GM12875 (cell line): ENCODE measurements at regions not wholly inside any gene's neighbourhood (a gene's known extent, or its start where the extent isn't known, plus 50 kb on each side); places are given as distances from the start of the nearest gene placed in this dataset.
"Not testable (repeated sequence)": the region's sequence is repeated elsewhere in the genome, so short reads cannot be mapped to it uniquely, and the experiment has no call there.

ENCODE experiments used
- H3K4me3 ChIP-seq: one replicate; pipeline ENCODE4 v1.5.1; 2011; ENCODE audit warnings: low read depth, low read length, control low read depth
- TF ChIP-seq, protein P1 (sequence below): IDR thresholded peaks from 2 replicates; pipeline ENCODE4 v1.5.1; 2011; ENCODE audit warnings: low read depth, mild to moderate bottlenecking, control low read depth, inconsistent platforms, low read length, moderate library complexity, borderline replicate concordance; ENCODE audit not compliant: insufficient read depth

DNA sequence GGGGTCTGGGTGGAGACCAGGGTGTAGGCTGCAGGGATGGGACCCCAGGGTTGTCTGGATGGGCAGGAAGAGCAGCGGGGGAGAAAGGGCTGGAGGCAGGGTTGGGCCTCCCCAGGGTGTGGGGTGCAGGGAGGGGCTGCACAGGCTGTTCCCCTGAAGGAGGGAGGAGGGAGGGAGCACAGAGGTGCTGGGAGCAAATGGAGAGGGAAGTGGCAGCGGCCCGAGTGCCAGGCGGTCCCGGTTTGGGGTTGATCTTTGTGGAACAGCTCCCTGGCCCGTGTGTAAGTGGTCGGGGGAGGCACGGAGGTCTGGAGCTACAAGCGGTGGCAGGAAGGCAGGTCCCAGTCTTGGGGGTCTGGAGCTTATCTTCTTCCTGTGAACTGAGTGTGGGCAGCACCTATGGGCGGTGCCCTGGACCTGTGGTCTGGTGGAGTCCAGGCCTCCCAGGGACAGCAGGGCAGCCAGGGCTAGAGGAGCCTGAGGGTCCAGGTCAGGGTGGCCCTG is 391.6 kb downstream of the TMEM121 start:
- TF ChIP-seq, protein P1, sequence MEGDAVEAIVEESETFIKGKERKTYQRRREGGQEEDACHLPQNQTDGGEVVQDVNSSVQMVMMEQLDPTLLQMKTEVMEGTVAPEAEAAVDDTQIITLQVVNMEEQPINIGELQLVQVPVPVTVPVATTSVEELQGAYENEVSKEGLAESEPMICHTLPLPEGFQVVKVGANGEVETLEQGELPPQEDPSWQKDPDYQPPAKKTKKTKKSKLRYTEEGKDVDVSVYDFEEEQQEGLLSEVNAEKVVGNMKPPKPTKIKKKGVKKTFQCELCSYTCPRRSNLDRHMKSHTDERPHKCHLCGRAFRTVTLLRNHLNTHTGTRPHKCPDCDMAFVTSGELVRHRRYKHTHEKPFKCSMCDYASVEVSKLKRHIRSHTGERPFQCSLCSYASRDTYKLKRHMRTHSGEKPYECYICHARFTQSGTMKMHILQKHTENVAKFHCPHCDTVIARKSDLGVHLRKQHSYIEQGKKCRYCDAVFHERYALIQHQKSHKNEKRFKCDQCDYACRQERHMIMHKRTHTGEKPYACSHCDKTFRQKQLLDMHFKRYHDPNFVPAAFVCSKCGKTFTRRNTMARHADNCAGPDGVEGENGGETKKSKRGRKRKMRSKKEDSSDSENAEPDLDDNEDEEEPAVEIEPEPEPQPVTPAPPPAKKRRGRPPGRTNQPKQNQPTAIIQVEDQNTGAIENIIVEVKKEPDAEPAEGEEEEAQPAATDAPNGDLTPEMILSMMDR, result no peak
- H3K4me3 ChIP-seq, result no peak overlapping the region

DNA sequence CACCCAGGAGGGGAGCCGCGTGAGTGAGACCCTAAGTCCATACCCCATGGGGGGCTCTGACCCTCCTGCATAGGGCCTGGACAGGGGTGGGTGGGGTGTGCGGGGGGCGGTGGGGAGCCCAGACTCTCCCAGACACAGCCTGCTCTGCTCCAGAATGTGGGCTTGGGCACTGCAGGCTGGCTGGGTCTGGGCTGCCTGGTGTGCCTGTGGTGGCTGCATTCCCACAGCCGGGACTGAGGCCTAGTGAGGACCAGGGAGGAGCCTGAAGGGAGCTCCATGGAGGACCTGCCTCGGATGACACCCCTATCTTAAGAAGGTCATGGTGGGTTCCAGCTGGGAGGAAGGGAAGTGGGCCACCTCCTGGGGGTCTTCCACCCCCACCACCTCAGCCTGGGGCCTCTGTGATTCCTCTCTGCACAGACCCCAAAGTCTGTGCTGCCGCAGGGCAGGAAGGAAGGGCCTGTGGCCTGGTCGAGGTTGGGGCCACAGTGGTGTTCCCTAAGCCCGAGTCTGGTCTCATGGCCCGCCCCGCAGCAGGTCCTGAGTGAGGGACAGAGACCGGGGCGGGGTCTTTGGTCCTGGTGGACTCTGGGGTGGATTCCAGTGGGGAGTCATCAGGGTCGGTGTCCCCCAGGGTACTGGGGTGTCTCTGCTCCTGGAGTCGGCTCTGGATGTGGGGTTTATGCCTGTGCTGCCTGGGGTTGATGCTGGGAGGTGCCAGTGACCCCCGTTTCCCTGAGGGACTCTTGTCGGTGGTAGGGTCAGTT is 392.3 kb downstream of the TMEM121 start:
- TF ChIP-seq, protein P1, result no peak
- no peak overlapping the region for H3K4me3 ChIP-seq

DNA sequence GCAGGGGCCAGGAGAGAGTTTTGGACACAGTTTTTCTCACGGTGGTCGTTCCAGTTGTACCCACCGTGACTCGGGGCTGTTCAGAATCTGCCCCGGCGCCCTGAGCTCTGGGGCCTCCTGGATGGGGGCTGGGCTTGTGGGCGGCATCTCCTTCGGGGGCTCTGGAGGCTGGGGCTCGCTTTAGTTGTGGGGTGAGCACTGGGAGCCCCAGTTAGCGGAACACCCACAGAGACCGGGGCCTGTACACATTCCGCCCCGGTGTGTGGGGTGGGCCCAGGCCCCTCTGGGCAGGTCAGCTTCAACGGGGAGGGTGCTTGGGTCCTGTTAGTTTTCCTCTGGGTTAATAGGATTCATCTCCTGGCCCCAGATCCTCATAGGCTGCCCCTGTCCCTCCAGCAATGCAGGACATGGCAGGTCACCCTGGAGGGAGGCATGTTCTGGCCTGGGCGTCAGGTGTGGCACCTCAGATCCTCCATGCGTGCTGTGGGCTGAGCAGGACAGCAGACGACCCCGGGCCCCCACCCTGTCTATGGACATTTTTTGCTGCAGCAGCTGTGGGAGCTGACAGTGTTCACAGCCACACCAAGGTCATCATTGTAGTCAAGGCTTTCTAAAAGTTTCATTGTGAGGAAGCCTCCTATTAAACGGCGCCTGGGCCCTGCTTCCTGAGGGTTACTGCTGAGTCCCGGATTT is 393.2 kb downstream of the TMEM121 start:
- H3K4me3 ChIP-seq, result no peak overlapping the region
- TF ChIP-seq, protein P1, result no peak

DNA sequence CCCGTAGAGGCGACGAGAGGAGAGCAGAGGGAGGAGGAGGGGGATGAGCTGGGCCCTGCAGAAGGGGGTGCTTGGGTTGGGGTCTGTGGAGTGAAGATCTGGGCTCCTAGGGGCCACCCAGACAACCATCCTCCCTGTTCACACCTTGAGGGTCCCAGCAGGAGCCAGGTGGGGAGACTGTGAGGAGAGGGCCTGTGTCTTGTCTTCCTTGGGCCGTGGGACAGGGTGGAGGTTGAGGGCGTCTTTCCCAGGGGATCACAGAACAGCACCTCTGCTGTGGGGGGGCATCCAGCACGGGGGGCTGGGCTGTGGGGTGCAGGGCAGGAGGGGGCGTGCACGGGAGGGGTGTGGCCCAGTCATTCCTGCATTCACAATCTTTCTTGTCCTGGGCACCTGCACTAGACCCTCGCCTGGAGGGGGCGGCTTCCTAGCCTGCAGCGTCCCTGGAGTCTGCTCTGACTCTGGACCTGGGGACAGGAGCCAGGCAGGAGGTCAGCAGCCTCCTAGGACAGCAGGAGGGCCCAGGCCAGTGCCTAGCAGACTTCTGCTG is 393.8 kb downstream of the TMEM121 start:
- H3K4me3 ChIP-seq, result not testable (repeated sequence)

DNA sequence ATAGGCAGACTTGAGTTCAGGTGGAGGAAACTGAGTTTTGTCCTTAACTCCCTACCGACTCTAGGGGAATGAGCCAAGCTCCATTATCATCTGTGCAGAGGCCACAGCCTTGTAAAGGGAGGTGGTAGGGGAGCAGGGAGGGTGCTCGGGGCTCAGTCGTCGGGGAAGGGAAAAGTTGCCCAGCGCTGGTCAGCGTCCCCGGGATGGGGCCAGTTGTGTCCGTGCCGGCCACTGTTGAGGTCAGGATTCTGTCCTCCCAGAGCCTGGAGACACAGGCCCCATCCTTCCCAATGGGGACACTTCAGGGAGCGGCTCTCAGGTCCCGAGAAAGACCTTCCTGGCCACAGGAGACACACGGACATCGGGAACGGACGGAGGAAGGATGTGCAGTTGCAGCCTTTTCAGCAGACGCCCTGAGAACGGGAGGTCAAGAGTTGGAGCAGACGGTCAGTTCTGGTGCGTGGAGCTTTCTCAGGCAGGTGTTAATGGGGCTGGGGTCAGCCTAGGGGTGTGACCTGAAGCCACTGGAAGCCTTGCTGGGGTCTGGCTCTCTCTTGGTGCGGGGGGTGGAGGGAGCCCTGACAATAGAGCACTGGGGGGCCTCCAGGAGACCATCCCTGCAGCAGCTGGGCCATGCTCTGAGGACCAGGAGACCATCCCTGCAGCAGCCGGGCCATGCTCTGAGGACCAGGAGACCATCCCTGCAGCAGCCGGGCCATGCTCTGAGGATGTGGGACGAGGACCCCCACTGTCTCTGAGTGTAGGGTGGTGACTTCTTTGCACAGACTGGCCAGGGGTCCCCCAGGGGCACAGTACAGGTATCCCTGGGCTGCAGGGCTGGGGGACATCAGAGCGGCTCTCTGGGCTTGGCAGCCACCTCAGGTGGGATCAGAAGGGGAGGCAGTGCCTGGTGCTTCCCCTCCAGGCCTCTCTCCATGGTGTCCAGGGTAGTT is 394.7 kb downstream of the TMEM121 start:
- not testable (repeated sequence) for H3K4me3 ChIP-seq

DNA sequence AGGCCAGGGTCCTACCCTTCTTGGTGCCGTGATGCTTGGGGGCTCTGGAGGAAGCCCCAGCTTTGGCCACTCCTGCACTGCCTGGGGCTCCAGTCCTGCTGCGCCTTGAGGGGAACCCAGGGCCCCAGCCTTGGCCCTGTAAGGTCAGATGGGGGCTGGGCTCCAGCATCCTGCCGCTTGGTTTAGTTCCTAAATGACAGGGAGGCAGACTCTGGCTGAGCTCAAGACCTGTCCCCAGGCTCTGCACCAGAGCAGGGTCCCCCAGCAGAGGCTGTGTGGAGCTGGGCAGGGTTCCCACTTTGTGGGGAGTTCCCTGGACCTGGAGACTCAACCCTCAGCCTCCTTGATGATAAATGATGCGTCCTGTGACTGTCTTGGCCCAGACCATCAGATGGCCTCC is 395.4 kb downstream of the TMEM121 start:
- not testable (repeated sequence) for H3K4me3 ChIP-seq

DNA sequence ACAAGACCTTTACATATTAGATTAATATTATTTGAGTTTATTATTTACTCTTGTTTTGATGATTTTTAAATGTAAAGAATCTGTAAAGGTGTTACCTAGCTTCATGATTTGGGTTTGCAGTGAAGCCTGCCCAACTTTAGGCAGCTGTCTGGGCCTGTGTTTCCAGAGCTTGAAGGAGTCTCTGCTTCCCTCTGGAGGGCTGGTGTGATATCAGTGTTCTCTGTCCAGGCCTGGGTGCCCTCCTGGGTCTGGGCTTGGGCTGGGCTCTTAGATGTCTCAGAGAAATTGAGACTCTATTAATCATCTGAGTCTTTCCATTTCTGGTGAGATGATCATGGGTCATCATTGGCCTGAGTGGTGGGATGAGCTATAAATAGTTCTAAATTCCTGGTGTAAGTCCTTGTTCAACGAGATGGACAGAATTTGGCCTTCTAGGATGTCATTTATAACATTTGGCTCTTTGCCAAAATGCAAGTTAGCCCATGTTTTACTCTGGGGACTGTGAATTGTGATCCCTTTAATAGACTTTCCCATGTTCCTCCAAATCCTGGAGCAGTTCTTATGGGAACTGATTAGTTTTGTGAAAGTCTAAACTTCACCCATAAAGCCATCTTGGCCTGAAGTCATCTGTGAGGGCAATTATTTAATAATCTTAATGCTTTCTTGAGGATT is 397.3 kb downstream of the TMEM121 start:
- H3K4me3 ChIP-seq, result not testable (repeated sequence)

DNA sequence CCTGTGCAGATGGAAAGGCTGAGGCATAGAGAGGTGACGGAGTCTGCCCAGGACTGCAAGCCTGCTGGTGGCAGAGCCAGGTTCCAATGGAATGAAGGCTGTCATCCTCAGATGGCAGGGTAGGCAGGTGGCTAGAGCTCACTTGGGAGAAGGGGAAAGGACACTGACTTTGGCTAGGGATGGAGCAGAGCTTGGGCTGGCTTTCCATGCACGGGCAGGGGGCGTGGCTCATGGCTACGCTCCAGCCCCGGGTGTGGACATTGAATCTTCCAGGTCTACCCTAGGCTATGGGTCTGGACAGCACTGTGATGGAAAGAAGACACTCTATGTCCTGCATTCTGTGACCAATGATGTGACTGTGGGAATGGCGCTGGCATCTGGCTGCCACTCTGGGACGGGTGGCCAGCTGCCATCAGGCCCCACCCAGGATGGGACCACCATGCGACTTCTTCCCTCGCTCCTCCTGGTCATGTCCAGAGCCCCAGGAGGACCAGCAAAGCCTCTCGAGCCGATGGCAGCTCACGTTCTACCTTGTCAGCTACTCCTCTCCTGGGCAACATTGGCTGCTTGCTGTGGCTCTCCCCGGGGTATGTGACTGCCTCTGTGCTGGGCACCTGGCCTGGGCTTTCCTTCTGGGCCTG is 398.7 kb downstream of the TMEM121 start:
- H3K4me3 ChIP-seq, result no peak overlapping the region
- TF ChIP-seq, protein P1, result no peak
